Jurkat, Clone E6-1 (cell line): ENCODE measurements at regions not wholly inside any gene's neighbourhood (a gene's known extent, or its start where the extent isn't known, plus 50 kb on each side); places are given as distances from the start of the nearest gene placed in this dataset.
"Not testable (repeated sequence)": the region's sequence is repeated elsewhere in the genome, so short reads cannot be mapped to it uniquely, and the experiment has no call there.

ENCODE experiments used
- DNase-seq: peaks from one replicate; pipeline ENCODE4 v3.0.0-alpha.2; 2011; ENCODE audit warnings: low read depth, low spot score
- H3K4me3 ChIP-seq: 2 replicates; pipeline ENCODE4 v1.5.1; 2011; ENCODE audit warnings: mild to moderate bottlenecking, low read length, control low read depth, moderate library complexity

DNA sequence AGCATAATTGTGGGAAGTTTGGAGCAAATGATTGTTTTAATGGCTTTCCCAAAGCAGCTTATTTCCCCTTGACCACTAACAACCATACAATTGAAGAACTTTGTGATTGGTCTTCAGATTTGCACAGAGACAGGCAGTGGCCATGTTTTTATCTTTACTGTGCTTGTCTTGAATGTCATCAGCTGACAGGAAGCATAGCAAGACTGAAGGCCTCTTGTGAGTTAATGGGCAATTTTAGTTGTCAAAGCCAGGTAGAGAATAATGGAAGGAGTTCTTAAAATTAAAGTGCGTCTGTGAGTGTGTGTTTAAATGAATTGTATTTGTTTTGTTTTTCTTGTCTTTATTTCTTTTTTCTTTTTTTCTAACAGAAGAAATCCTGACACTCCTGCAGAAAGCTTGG, 809.9 kb downstream of the TSN start:
- H3K4me3 ChIP-seq, result no peak overlapping the region
- no peak for DNase-seq

DNA sequence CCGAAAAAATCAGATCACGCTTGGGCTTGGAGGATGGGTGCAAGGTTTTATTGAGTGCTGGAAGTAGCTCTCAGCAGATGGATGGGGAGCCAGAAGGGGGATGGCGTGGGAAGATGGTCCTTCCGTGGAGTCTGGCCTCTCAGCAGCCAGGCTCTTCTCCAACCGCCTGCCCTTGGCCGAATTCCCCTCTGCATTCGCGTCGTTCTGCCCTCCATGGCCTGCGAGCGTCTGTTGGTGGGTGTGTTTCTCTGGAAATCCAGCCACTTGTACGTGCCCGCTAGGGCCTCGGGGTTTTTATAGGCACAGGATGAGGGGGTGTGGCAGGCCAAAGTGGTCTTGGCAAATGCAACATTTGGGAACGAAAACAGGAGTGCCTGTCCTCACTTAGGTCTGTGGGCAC, 815.2 kb downstream of the TSN start:
- DNase-seq, result no peak
- no peak overlapping the region for H3K4me3 ChIP-seq

DNA sequence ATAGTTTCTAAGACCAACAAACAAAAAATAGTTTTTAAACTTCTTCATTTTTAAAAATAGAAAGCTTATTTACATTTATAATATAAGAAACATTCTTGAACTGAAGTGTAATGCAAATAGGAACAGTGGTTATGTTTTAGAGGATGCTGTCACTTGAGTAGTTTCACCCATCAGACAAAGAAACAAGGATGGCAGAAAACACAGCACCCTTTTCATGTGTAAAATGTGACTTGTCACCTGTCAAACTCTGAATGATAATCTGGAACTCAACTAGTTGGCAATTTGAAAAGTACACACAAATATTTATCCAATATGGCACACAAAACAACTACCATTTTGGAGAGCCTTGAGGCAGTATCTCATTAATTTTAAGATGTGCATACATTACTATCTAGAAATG, 816.0 kb downstream of the TSN start:
- H3K4me3 ChIP-seq, DNase-seq: not testable (repeated sequence)

DNA sequence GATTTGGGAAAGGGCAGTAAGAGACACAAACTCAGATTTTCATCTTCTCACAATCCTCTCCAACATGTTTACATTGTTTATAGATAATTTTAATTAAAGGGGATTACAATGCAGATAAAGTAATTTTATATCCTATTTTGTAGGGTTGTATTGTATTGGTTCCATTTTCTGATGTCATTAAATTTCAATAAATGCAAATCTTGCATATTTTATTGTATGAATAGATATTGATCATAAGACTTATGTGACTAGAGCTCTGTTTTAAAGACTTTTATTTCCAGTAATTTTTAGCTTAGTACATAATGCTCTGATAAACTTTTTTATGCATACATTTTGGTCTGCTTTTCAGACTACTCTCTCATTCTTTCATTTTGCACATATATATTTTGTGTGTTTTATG, 819.6 kb downstream of the TSN start:
- H3K4me3 ChIP-seq, result no peak overlapping the region
- DNase-seq, result no peak

GRCh38 chr2:122583159-122583917, 827.9 kb downstream of the TSN start:
- DNase-seq, result no peak
- no peak overlapping the region for H3K4me3 ChIP-seq

- no peak overlapping the region for H3K4me3 ChIP-seq
- DNase-seq, result no peak
These were observed 835.1 kb downstream of the TSN start for GRCh38 chr2:122590524-122590923.

DNA sequence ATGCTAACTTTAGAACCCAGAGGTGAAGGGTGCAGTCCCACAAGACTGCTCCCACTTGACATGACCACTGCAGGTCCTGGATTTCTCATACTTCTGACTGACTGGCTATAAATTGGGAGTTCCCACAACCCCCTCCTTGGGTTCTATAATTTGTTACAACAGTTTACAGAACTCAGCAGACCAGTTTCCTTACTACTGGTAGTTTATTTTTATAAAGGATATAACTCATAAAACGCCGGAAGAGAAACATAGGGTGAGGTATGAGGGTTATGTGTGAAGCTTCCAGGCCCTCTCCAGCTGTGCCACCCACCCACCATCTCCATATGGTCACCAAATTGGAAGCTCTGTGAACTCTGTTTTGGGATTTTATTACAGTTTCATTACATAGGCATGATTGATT, 839.6 kb downstream of the TSN start:
- no peak overlapping the region for H3K4me3 ChIP-seq
- no peak for DNase-seq

DNA sequence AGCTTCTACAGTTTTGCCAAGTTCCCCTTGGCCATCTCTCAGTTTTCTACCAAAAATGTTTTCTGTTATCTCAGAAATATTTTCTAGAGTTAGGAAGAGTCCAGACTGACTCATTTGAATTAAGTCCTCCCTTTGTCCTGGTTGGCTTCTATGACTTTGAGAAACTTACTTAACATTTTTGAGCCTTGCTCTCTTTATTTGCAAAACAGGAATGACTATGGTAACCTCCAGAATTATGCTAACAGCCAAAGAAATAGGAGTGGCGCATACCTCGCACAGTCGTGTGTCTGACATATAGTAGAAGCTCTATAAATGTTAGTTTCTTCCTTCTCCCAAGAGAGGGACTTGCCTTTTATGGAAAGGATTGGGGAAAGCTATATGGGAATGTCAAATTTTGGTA, 841.1 kb downstream of the TSN start:
- H3K4me3 ChIP-seq, result no peak overlapping the region
- DNase-seq, result no peak

DNA sequence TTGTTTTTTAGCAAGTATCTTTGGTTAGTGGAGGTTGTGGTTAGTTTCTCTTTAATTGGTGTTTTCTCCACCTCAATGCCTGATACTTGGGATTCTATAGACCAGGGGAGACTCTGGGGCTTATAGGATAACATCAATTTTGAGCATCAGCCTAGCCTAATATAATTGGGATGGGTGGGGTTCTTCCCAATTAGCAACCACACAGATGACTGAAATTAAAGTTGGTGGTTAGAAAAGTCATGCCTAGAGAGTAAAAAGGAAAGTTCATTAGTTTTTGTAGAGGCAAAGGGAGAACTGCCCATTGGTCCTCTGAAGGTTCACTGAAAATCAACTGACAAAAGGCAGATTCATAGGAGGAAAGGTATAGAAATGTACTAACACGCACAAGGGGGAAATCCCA, 843.3 kb downstream of the TSN start:
- no peak overlapping the region for H3K4me3 ChIP-seq
- DNase-seq, result no peak

DNA sequence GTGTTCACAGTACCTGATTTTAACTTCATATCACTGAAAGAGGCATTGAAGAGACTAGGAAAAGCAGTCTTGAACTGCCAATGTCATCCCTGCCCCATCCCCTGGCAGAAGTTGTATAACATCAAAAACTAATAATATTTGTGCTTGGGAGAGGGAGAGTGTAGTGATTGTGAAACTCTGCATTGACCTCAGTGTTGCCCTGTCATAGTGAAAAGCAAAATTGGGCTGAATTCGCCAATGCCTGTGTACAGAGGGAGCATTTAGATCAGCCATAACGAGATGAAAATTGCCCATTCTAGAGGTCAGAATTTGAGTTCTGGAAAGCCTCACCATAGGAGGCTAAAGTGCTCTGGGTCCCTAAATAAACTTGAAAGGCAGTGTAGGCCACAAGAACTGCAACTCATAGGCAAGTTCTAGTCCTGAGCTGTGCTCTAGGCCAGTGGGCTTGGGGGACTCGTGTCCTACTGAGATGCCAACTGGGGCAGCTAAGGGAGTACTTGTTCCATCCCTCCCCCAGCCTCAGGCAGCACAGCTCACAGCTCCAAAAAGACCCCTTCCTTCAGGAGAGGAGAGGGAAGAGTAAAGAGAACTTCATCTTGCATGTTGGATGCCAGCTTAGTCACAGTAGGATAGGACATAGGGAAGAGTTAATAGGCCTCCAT, 855.6 kb downstream of the TSN start:
- no peak for DNase-seq

DNA sequence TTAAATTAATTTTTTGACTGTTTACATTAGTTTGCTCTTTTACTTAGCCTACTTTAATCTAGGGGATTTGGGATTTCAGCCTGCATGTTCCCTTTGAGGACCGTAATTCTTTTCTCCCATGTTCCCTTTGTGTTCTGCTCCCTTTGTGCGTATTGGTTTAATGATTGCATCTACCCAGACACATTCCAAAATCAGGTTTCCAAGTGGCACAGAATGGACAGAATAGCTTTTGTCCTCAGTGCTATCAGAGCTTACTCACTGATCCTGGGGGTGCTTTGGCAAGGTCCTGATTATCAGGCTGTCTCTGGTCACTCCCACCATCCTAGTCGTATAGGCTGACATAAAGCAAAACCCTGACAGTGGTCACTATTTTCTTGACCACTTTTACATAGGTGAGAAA, 867.5 kb downstream of the TSN start:
- DNase-seq, result no peak
- H3K4me3 ChIP-seq, result no peak overlapping the region

More for the DNA sequence above, 855.6 kb downstream of the TSN start:
- H3K4me3 ChIP-seq, result no peak overlapping the region

DNA sequence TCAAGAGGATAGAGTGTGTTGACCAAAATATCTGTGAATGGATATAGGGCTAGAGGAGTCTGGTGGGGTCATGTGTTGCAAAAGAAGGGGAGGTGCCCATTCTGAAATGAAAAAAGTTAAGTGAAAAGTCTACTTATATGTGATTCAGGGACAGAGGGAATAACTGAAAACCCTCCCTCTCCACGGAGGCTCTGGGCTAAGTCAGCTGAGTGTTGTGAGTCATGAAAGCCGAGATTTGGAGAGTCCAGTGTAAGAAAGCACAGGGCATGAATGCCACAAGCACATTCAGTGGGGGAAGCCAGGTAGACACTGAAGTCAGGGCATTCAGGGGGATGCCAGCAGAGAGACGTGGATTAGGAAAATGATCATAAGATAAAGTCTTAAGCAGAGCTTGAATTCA, 871.9 kb downstream of the TSN start:
- H3K4me3 ChIP-seq, result no peak overlapping the region
- no peak for DNase-seq

- H3K4me3 ChIP-seq, result no peak overlapping the region
- no peak for DNase-seq
These were observed 878.8 kb downstream of the TSN start for GRCh38 chr2:122634256-122634655.

DNA sequence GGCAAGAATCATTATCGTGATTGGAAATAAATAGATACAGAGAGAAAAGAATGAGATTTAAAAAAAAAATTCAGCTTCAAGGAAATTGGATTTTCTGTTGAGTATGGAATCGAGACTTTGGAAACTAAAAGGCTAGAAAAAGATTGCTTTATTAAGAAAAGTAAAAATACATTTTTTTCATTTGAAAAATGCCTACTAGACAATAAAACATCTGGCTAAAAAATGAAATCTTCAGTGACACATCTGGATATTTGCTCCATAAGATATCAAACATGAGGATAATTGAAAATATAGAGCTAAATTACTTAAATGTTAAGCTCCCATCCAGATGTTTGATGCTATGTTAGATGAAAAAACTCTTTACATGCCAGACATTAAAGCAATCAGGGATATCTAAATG, 879.5 kb downstream of the TSN start:
- no peak overlapping the region for H3K4me3 ChIP-seq
- no peak for DNase-seq

- no peak overlapping the region for H3K4me3 ChIP-seq
- peak; percentile 20 for DNase-seq
These were observed 880.2 kb downstream of the TSN start for GRCh38 chr2:122635686-122636085.

DNA sequence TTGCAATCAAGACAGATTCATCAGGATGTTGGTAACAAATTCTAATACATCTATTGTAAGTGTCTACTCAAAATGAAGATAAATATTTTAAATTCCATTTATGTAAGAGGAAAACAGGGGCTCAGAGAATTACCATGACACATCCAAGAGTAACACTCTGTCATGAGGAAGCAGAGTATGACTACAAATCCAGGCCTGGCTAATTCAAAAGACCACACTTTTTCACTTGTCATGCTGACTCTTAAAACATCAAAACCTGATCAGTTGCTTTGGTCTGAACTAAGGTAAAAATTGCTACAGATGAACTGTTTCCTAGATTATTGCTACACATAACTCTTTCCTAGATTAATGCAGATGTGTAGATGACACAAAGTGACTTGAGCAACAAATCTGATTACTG, 880.6 kb downstream of the TSN start:
- H3K4me3 ChIP-seq, result no peak overlapping the region
- DNase-seq, result no peak

- H3K4me3 ChIP-seq, result no peak overlapping the region
- DNase-seq, result peak; percentile 9
These were observed 883.7 kb downstream of the TSN start for GRCh38 chr2:122639176-122639575.

GRCh38 chr2:122639711-122640110, 884.3 kb downstream of the TSN start:
- H3K4me3 ChIP-seq, result no peak overlapping the region
- DNase-seq, result no peak

DNA sequence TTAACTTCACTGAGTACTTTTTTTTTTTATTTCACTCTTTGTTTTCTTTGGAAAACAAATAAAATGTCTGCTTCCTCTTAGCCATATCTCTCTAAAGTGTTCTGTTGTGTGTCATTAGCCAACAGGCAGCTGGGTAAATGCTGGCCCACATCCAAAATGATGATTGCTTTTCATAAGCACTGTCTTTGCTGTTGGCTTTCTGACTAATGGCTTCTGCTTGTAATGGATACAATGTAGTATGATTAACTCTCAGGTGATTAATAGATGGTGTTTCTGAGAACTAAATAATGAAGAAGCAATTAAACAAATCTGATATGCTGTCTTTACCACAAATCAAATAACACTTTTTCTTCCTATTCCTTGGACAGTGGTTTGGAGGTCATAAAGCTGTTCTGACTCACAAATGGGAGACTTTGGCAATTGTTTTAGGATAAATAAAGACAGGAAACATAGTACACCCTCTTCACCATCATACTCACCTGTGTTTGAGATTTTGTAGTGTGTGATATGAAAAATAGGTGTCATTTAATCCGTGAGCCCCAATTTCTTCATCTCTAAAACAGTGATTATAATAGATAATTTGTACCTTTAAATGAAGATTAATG, 888.4 kb downstream of the TSN start:
- DNase-seq, result no peak
- H3K4me3 ChIP-seq, result no peak overlapping the region

DNA sequence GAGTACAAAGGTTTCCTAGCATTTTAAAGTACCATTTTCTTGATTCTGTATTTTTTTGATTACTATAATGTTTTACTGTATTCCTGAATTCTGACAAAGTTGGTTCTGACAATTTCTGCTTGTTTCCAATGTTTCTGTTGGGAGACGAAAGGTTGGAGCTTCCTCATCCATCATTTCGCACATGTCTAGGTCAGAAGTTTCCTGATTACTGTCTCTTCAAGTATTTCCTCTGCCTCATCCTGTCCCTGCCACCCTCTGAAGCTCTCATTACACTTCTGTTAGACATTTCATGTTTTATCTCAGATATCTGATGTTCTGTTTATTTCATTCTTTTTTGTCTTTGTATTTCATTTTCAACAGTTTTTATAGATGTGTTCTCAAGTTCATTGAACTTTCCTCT, 895.8 kb downstream of the TSN start:
- no peak for DNase-seq
- no peak overlapping the region for H3K4me3 ChIP-seq

GRCh38 chr2:122651780-122652179, 896.3 kb downstream of the TSN start:
- no peak for DNase-seq
- H3K4me3 ChIP-seq, result no peak overlapping the region
